ENCODE measurements at regions not wholly inside any gene's neighbourhood (a gene's known extent, or its start where the extent isn't known, plus 50 kb on each side); places are given as distances from the start of the nearest gene placed in this dataset.
"Not testable (repeated sequence)": the region's sequence is repeated elsewhere in the genome, so short reads cannot be mapped to it uniquely, and the experiment has no call there.

DNA sequence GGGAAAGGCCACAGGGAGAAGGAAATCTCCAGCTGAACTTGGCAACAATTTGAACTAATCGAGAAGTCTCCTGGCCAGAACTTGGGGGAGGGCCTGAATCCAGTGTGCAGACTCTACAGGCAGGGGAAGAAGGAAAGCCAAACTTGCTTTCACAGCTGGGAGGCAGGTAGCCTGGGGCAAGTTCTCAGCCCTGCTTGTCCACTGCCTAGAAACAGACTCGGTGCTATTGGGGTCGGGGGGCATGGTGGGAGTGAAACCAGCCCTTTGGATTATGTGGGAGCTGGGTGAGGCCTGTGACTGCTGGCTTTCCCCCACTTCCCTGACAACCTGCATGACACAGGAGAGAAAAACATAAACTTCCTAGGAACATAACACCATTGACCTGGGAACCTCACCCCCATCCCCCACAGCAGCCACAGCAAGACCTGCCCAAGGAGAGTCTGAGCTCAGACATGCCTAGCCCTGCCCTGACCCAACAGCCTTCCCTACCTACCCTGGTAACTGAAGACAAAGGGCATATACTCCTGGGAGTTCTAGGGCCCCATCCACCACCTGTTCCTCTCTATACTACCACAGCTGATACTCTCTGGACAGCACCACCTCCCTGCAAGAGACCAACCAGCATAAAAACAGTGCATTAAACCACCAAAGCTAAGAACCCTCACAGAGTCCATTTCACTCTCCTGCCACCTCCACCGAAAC lies 103.7 kb upstream of the MNS1 start:
- no peak for DNase-seq

DNA sequence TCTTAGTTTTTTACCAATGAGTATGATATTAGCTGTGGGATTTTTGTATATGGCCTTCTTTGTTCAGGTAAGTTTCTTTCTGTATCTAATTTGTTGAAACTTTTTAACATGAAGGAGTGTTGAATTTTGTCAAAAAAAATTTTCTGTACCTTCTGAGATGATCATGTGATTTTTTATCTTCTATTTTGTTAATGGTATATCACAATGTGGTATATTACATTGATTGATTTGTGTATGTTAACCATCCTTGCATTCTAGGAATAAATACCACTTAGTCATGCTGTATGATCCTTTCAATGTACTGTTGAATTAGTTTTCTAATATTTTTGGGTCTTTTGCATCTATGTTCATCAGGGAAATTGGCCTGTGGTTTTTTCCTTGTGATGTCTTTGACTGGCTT lies 92.5 kb upstream of the MNS1 start:
- DNase-seq: no peak

DNA sequence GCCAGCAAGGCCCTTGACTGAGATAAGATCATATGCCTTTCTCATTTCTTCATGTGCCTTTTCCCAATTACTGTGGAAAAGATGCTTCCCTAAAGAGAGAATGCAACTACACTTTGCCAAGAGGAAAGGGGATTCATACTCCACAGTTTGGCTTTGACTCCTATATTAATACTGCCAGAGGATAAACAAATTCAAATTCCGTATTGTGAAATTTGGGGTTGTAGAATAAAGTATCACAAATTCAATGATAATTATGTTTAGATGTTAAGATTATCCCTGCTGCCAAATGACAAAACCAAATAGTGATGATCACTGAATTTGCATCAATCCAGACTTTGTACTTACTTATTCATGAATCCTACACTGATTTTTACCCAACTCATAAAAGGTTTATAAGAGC lies 88.5 kb upstream of the MNS1 start:
- no peak for DNase-seq

DNA sequence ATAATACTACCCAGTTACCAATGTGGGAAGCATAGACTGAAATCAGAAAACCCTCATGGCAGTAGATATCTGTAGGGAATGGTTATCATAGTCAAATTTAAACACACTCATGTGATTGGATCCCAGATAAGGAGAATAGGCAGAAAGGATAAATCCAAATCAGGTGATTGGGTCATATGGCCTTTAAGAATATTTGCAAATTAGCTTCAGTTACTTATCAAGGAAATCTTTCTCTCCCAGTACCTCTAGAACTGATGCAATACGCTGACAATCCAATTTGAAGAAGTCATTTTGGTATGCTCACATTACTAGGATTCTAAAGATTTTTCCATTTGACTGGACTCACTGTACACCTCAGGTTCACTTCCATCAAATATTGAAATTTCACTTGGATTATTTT lies 87.7 kb upstream of the MNS1 start:
- DNase-seq: no peak

DNA sequence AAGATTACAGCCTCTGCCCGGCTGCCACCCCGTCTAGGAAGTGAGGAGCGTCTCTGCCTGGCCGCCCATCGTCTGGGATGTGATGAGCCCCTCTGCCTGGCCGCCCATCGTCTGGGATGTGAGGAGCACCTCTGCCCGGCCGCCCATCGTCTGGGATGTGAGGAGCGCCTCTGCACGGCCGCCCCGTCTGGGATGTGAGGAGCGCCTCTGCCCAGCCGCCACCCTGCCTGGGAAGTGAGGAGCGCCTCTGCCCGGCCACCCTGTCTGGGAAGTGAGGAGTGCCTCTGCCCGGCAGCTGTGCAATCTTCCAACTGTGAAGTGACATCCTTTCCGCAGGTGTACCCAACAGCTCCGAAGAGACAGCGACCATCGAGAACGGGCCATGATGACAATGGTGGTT lies 75.6 kb upstream of the MNS1 start:
- not testable (repeated sequence) for DNase-seq

DNA sequence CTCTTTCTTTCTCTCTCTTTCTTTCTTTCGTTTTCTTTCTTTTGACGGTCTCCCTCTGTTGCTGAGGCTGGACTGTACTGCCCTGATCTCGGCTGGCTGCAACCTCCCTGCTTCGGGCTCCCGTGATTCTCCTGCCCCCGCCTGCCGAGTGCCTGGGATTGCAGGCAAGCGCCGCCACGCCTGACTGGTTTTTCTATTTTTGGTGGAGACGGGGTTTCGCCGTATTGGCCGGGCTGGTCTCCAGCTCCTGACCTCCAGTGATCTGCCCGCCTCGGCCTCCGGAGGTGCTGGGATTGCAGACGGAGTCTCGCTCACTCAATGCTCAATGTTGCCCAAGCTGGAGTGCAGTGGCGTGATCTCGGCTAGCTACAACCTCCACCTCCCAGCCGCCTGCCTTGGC lies 75.2 kb upstream of the MNS1 start:
- DNase-seq: not testable (repeated sequence)

DNA sequence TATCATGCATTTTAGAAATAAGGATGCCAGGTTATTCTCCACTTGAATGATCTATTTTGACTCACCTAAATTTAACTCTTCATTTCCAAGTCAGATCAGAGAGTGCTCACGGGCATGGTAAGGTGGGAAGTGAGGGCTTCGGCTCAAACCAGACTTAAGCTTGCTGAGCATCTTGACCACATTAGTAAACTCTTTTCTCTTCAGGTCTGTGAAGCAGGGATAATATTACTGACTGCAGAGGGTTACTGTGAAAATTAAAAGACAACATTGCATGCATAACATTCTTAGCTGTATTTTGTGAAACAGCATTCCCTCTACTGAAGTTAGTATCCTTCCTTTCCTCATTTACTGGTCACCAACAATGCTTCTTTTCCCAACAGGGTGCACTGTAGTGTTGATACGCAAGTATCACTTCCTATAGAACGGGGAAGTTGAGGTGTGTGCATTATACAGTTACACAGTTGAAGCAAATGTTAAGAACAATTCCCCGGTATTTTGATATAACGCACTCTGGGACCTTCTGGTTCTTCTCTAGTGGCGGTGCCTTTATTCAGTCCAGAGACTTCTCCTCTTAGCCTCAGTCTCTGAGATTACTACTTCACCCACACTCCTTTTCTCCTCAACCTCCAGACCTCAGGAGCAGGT lies 74.1 kb upstream of the MNS1 start:
- DNase-seq: no peak

DNA sequence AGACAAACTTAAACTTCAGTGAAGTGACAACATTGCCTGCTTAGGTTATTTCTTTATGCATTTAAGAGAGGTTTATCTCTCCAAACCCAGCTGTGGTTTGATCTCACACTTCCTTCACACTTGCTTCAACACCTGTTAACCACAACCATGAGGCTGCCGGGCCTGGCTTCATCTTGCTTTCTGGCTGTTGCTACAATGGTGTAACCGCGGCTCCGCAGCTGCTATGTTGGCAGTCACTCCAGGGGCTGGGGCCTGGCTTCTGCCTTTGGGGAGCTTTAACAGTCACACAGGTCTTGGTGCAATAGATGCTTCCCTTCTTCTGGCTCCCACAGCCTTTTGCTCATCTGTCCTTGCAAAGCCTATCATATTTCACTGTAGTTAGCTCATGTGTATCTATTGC lies 72.9 kb upstream of the MNS1 start:
- DNase-seq: no peak

DNA sequence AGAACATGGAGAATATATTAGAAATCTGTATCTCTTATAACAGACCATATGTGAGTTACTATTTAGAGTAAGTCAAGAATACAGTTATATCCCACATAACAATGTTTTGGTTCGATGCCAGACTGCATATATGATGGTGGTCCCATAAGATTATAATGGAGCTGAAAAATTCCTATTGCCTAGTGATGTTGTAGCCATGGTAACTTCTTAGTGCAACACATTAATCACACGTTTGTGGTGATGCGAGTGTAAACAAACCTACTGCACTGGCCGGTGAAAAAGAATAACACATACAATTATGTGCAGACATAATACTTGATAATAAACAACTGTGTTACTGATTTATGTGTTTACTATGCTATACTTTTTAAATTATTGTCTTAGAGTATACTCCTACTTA lies 69.8 kb upstream of the MNS1 start:
- DNase-seq: no peak

DNA sequence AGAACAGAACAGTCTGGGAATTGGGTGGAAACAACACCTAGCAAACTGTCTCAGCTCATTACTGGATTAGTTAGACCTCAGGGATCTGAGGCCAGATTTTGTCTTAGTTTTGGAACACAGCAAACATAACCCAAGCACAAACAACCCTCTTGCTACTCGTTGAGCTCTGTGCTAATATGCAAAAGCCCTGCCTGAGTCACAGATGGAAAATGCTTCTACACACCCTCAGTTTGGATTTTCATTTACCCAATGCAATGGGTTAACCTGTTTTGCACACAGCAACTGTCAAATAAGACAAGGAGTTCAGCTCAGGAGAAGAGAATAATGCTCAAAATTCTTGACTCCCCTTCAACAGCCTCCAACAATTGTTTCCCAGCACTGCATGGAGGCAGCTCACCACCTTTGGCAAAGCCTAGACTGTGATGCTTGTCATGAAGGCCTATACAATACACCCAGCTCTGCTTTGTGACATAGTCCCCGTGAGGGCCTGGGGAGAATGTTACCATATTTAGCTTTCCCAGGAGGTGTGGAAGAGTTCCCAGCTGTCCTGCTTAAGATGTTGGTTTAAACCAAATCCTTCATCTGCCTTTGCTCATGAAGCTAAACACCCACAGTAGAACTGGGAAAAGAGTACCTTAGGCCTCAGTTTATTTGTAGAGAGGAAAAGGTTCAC lies 68.9 kb upstream of the MNS1 start:
- DNase-seq: no peak

DNA sequence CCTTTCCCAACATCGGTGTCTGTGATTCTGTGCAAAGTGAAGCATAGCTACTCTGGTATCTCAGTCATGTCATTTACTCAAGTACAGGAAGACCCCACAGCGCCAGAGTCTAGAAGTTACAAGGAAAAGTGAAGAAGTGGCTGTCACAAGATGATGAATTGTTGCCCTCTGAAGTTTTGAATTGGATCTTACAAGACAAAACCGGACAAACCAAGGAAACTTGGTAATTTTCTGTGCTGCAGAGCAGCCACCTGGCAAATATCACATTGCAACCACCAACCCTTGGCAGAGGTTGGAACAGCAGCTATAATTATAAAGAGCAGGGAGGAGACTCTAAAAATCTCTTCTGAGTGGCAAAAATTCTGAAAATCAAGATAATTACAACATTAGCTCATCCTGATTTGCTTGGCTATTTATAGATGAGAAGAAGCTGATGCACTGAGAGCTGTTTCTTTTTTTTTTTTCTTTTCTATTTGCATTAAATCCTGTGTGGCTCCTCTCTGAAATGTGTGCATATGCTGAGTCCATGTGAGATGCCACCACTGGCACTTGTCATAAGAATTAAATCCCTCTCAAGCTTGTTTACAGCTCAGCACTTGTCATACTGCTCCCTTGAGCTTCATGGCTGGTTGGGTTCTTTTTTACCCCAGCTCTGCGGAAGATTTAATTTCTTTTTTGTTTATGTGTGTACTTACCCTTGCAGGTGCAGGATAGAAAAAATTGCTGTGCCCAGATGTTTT lies 68.0 kb upstream of the MNS1 start:
- DNase-seq: peak; percentile 67

DNA sequence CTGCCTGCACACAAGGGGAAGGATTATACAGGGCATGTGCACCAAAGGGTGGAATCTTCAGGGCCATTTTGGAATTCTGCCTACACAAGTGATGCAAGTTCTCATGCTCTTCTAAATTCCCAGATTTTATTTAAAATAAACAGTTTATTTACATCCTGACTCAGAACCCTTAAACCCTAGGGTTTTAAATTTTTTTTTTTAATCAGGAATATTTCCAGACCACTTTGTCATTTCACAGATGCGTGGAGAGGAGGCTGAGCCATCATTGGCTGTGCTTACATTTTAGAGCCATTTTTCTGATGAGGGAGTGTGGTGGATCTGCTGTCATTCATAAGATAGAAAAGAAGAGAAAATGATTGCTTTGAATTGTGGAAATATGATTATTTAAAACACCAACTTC lies 65.2 kb upstream of the MNS1 start:
- no peak for DNase-seq

DNA sequence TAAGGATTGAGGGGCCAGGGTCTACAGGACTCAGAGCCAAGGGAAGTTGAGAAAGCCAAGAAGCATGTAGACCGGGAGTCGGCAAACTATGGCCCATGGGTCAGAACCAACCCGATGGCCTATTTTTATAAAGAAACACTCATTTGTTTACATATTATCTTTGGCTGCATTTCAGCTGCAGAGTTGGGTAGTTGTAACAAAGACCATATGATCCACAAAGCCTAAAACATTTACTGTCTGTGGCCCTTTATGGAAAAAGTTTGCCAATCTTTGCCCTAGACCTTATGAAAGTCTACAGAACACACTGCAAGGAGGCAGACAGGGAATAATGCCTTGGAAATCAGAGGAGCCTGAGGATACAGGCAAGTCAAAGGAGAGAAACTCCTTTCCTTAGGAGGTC lies 63.2 kb upstream of the MNS1 start:
- no peak for DNase-seq

DNA sequence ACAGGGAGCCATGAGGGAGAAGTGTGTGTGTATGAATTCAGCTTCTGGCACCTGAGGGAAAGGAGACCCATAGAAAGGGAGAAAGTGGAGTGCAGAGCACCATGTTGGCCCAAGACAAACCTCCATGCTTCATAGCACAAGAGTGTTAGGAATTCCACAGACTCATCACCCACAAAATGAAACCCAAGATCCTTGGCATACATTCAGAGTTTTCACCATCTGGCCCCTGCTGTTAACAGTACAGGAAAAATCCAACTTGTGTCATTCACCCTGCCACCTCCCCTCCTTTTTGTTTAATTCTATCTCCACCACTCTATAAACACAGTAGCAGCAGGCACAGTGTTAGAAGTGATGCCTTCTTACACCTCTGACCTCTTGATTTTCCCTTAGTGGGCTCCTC lies 60.0 kb upstream of the MNS1 start:
- peak; percentile 68 for DNase-seq

DNA sequence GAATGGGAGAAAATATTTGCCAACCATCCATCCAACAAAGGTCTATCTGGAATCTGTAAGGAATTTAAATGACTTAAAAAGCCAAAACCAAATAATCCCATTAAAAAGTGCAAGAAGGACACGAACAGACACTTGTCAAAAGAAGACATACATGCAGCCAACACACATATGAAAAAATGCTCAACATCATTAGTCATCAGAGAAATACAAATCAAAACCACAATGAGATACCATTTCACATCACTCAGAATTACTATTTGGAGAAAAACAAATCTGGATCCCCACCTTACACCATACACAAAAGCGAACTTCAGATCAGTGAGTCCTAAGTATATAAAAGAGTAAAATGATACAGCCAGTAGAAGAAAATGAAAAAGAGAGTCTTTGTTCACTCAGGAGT lies 58.6 kb upstream of the MNS1 start:
- DNase-seq: no peak

DNA sequence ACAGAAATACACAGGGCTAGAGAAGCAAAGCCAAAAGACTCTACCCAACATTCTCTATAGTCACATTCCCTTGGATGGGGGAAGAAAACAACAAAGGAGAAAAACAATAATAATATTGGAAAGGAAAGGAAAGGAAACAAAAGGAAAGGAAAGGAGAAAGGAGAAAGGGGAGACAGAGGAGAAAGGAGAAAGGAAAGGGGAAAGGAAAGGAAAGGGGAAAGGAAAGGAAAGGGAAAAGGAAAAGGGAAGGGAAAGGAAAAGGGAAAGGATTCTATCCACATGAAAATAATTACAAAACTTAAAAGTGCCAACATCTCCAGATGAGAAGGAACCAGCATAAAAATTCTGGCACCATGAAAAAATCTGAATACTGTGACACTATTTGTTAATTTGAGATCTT lies 54.1 kb upstream of the MNS1 start:
- no peak for DNase-seq

All from NCI-H524 treated with DMSO at 0.1 percent for 48 hours (cell line).